ENCODE measurements at regions not wholly inside any gene's neighbourhood (a gene's known extent, or its start where the extent isn't known, plus 50 kb on each side); places are given as distances from the start of the nearest gene placed in this dataset.

DNA sequence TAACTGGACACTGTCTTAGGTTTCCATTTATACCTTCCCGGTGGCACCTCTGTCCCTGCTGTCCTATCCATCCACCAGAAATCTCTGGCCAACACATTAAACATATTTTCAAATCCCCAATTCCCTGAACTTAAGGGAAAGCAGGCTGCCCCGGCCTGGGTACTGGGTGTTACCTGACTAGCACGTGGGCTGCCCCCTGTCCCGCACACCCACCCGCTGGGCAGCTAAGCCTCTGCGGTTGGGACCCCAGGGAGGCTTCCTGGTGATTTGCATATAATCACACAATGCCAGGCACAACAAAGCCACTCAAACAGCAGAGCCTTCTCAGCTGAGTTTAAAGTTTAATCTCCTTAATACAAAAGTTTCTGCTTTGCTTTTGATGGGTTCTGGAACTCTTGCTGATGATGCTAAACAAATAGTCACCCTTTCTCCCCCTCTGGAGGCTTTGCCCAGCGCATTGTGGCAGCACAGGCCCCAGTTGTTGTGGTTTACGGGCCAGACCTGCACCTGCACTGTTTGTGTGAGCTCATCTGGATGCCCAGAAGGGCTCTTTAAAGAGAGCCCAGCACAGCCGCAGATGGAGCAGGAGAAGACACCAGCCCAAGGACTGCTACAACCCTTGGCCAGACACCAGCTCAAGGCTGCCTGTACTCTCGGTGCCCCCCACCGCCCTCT is 59.9 kb upstream of the POU2AF1 start:
- Histone ChIP-seq H3K27me3 (peaks cover 39% of the 10 kb centered on the region), H3K4me3 (ENCODE audit: low read depth, low read length) (no peak overlapping the region), H3K36me3 (no peaks in the 10 kb centered on the region), H3K4me1 (no peaks in the 10 kb centered on the region), H3K9me3 (no peaks in the 10 kb centered on the region)
- no peak for DNase-seq
- TF ChIP-seq, protein P1, sequence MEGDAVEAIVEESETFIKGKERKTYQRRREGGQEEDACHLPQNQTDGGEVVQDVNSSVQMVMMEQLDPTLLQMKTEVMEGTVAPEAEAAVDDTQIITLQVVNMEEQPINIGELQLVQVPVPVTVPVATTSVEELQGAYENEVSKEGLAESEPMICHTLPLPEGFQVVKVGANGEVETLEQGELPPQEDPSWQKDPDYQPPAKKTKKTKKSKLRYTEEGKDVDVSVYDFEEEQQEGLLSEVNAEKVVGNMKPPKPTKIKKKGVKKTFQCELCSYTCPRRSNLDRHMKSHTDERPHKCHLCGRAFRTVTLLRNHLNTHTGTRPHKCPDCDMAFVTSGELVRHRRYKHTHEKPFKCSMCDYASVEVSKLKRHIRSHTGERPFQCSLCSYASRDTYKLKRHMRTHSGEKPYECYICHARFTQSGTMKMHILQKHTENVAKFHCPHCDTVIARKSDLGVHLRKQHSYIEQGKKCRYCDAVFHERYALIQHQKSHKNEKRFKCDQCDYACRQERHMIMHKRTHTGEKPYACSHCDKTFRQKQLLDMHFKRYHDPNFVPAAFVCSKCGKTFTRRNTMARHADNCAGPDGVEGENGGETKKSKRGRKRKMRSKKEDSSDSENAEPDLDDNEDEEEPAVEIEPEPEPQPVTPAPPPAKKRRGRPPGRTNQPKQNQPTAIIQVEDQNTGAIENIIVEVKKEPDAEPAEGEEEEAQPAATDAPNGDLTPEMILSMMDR (IDR thresholded peaks at IDR 0.05; ENCODE audit: low read depth, low read length), result no peak

- Histone ChIP-seq H3K9me3 (no peaks in the 10 kb centered on the region), H3K27me3 (peaks cover 38% of the 10 kb centered on the region), H3K36me3 (no peaks in the 10 kb centered on the region), H3K4me3 (ENCODE audit: low read depth, low read length) (no peak overlapping the region), H3K4me1 (no peaks in the 10 kb centered on the region)
- TF ChIP-seq, protein P1 (IDR thresholded peaks at IDR 0.05; ENCODE audit: low read depth, low read length), result no peak
- DNase-seq, result no peak
Measured at GRCh38 chr11:111438168-111438567, 59.1 kb upstream of the POU2AF1 start.

DNA sequence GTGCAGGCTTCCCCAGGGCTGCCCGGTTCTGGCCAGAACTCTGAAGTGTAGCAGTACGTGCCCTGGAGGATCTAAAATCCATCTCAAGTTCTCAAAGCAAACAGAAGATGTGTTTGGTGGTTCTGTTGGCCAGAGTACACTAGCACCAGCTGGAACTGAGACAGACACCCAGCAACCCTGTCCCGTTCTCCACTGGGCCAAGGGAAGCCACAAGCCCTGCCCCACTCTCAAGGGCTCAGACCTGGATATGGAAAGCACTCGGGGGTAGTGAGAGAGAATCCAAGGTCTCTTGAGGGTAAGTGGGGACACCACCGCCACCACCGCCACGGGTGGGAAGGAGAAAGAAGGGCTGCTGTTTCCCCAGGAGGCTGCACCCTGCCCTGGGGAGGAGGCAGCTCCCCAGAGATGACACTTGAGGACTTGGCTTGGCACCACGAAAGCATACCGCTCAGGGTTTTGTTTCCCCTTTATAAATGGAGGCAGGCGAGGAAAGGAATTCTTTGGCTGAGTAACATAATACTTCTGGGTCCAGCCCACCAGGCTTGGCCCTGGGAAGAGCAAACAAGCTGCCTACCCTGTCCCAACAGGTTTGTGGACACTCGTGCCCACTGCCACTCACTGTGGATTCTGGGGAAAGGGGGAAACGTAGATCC is 56.1 kb upstream of the POU2AF1 start:
- Histone ChIP-seq H3K9me3 (no peaks in the 10 kb centered on the region), H3K4me3 (ENCODE audit: low read depth, low read length) (no peak overlapping the region), H3K4me1 (no peaks in the 10 kb centered on the region), H3K36me3 (no peaks in the 10 kb centered on the region), H3K27me3 (peaks cover 46% of the 10 kb centered on the region)
- TF ChIP-seq, protein P1 (IDR thresholded peaks at IDR 0.05; ENCODE audit: low read depth, low read length), result no peak
- no peak for DNase-seq

DNA sequence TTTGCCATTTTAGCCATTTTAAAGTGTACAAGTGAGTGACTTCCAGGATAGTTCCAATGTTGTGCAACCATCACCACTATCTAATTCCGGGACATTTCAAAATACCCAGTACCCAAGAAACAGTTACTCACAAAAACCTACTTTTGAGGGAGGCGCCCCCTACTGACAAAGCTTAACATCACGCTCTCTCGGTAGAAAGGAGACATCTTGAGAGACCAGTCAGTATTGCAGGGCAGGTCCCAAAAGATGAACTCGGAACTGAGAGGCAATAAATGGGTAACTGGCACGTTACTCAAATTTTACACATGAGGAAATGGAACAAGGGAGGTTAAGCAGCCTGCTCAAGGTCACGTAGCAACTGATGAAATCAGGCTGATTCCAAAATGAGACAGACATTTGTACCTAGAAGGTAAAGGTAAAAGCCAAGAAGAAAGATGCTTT is 50.0 kb upstream of the POU2AF1 start:
- H3K4me3 ChIP-seq (ENCODE audit: low read depth, low read length), result no peak overlapping the region
- no peaks in the 10 kb centered on the region for H3K9me3 ChIP-seq
- H3K4me1 ChIP-seq, result no peaks in the 10 kb centered on the region
- H3K36me3 ChIP-seq, result no peaks in the 10 kb centered on the region
- DNase-seq, result peak; percentile 51
- peaks cover 59% of the 10 kb centered on the region for H3K27me3 ChIP-seq
- TF ChIP-seq, protein P1 (IDR thresholded peaks at IDR 0.05; ENCODE audit: low read depth, low read length), result peak; percentile 82
